NOMO-1 treated with DMSO at 0.1 percent for 48 hours (cell line): ENCODE measurements at regions not wholly inside any gene's neighbourhood (a gene's known extent, or its start where the extent isn't known, plus 50 kb on each side); places are given as distances from the start of the nearest gene placed in this dataset.

Experiments
- DNase-seq: peaks from one replicate; lab custom pipeline; 2025; ENCODE audit not compliant: unreplicated experiment; lab: John Stamatoyannopoulos, UW

- DNase-seq: no peak
These were observed 70.7 kb upstream of the HCCS start for GRCh38 chrX:11040405-11040804.

DNA sequence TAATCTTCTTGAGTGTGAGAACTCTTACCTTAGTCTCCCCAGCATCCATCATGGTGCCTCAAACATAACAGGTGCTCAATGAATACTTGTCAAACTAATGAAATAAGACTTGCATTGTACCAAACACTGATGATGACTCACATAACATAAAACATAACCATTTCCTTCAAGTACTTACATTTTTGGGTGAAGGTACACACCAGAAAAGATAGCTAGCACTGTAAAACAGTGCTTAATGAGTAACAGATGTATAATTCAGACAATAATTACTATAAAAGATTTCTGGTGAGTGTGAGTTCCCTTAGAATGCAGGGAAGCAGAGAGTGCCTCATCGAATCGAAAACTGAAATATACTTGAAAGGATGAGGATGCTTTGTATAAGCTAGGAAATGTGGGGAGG, 70.1 kb upstream of the HCCS start:
- DNase-seq: no peak

GRCh38 chrX:11050013-11050412, 61.1 kb upstream of the HCCS start:
- DNase-seq: no peak

DNA sequence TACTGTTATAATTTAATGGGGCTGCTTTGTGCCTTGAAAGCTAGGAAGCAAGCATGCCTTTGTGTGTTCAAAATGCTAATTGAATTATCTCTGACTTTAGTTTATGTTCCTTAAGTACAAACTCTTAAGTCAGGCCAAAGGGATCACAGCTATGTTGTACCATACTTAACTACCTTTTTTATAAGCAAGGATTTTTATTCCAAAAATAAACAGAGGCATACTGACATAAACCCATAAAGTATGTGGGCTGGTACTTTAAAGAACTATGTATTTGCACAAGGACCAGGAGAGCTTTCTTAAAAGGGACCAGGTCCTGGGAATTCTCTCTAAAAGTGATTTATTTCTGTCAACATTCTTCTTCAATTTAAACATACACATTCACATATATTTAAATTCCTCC, 57.8 kb upstream of the HCCS start:
- DNase-seq: no peak

DNA sequence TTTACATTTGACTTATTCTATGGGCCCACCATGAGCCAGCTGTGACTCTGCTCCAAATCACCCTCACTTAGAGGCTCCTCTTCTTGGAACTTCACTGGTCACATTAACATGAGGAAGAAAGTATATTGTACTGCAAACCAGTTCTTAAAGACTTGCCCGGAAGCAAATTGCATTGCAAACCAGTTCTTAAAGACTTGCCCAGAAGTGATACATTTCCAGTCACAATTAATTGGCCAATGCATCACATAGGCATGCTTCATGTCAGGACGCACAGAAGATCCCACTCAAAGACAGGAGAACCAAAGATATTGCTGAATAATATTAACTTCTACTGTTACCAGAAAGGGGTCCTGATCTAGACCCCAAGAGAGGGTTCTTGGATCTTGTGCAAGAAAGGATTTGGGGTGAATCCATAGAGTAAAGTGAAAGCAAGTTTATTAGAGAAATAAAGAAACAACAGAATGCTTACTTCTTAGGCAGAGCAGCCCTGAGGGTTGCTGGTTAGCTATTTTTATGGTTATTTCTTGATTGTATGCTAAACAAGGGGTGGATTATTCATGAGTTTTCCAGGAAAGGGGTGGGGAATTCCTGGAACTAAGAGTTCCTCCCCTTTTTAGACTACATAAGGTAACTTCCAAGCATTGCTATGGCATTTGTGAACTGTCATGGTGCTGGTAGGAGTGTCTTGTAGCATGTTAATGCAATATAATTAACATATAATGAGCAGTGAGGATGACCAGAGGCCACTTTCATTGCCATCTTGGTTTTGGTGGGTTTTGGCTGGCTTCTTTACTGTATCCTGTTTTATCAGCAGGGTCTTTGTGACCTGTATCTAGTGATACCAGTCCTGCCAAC, 54.6 kb upstream of the HCCS start:
- DNase-seq: no peak

GRCh38 chrX:11059933-11060332, 51.2 kb upstream of the HCCS start:
- DNase-seq: no peak
